Esophagus squamous epithelium (tissue), 5 donors: ENCODE measurements at regions not wholly inside any gene's neighbourhood (a gene's known extent, or its start where the extent isn't known, plus 50 kb on each side); places are given as distances from the start of the nearest gene placed in this dataset.
A peak's percentile ranks its signal among the peaks of the same experiment; 100 is the strongest.
"Not testable (repeated sequence)": the region's sequence is repeated elsewhere in the genome, so short reads cannot be mapped to it uniquely, and the experiment has no call there.

ENCODE experiments used
- DNase-seq: peaks from one replicate; lab custom pipeline; 2025; lab: John Stamatoyannopoulos, UW
- H3K27ac ChIP-seq, 4 donors: fragments of 200-600 bp; sonication (generic); one replicate each; pipeline ENCODE4 v1.5.1; 2016 to 2019; ENCODE audit warnings: mild to moderate bottlenecking in 1 of 4
- H3K27me3 ChIP-seq, 4 donors: fragments of 200-600 bp; sonication (generic); 1 replicate in 3 of 4; 2 replicates in 1 of 4; pipeline versions ENCODE4 v1.5.1 to v1.6.0; 2017 to 2021; ENCODE audit warnings: antibody characterized with exemption in 1 of 4
- H3K36me3 ChIP-seq, 3 donors: fragments of 200-600 bp; sonication (generic); one replicate each; pipeline ENCODE4 v1.5.1; 2016 to 2019
- H3K4me1 ChIP-seq, 3 donors: fragments of 200-600 bp; sonication (generic); one replicate each; pipeline ENCODE4 v1.5.1; 2017 to 2019
- H3K4me3 ChIP-seq, 4 donors: fragments of 200-600 bp; sonication (generic); 1 replicate in 3 of 4; 2 replicates in 1 of 4; pipeline ENCODE4 v1.5.1; 2016 to 2019; ENCODE audit warnings: mild to moderate bottlenecking in 2 of 4, moderate library complexity in 1 of 4
- H3K9me3 ChIP-seq, 3 donors: fragments of 200-600 bp; sonication (generic); one replicate each; pipeline ENCODE4 v1.5.1; 2016 to 2019
- WGBS, 2 donors: methylation state at CpG; one replicate each; pipeline ENCODE4 v1.1.5; 2018; 5-methylcytosine and 5-hydroxymethylcytosine counted together
- intact Hi-C: fragments of 100-400 bp; cut with DNase I; formaldehyde crosslinking; loops from one replicate; pipeline ENCODE4 v1.15.0; 2022
- donor health status: DM: yes; HTN: yes; CAD: no.

- H3K4me1 ChIP-seq: peaks cover 0 to 13% (median 7%) of the 10 kb centered on the region in 3 donors
- H3K9me3 ChIP-seq, DNase-seq, H3K4me3 ChIP-seq, H3K27me3 ChIP-seq, H3K36me3 ChIP-seq, H3K27ac ChIP-seq, intact Hi-C loops: not testable (repeated sequence)
- 37 to 70% methylated on average over 2 to 3 of the region's 7 CpGs for WGBS, 2 donors
These were observed 153.3 kb upstream of the PLGLB2 start for GRCh38 chr2:87594611-87594992.

DNA sequence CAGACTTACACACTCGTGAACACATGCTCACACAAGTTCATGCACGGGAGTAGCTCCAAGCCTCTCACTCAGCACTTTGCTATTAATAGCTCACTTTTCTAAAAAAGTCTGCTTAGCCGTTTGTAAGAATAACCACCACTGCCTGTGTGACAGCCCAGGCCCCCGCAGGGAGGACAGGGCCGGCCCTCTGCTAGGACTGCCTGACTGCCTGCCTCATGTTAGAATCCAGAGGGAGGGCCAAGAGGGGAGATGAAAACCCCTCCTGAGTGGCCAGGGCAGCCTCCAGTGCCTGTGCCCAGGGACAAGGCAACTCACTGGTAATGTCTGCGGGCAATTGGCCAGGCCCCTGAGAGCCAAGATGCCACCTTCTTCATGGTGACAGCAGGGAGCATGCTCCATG is 152.9 kb upstream of the PLGLB2 start:
- no CpG with 5 or more reads among the region's 6 CpGs for WGBS, 2 donors
- H3K27ac ChIP-seq: peak overlapping the region in 1 of 4 donors; percentile 21
- H3K4me1 ChIP-seq: peaks cover 0 to 13% (median 7%) of the 10 kb centered on the region in 3 donors
- DNase-seq, H3K4me3 ChIP-seq, intact Hi-C loops, H3K36me3 ChIP-seq, H3K9me3 ChIP-seq, H3K27me3 ChIP-seq: not testable (repeated sequence)

DNA sequence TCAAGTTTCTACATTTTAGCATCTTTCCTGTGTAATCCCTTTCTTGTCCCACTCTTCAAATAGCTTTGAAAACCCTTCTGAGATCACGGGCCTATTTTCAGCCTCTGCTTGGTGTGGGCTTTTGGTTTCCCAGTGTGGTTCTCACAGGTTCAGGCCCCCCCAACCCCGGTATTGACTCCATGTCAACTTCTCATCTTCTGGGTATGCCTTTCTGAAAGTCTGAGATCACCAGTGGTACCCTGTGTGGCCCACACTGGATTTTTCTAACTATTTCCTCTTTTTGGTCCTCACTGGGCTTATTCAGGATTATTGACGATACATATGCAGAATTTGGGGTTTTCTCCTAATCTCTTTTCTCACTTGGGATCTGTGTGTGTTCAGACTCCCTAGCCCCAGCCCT is 146.9 kb upstream of the PLGLB2 start:
- H3K27me3 ChIP-seq, H3K9me3 ChIP-seq, H3K4me3 ChIP-seq, H3K27ac ChIP-seq, DNase-seq, H3K36me3 ChIP-seq, H3K4me1 ChIP-seq, intact Hi-C loops: not testable (repeated sequence)
- WGBS, 2 donors: 100% methylated on average over 1 of the region's 3 CpGs; no CpG with 5 or more reads in 1 of the 2 donors

DNA sequence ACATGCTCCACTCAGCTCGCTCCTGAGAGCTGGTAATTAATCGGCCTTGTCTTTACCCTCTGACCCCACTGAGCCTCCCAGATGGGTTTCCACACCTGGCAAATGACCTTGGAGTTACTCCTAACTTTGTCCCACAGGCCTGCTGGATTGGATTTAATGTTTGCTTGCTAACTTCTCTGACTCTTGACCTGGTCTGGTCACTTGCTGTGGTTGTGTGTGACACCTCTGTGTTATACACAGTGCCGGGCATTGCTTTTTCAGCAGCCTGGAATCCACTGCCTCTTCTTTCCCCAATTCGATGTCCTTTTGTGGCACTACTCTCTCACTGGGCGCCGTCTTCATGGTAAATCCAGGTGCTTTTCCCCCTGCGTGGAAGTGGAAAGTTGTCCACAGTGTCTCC is 145.8 kb upstream of the PLGLB2 start:
- H3K27me3 ChIP-seq, H3K27ac ChIP-seq, H3K9me3 ChIP-seq, DNase-seq, H3K4me3 ChIP-seq, H3K4me1 ChIP-seq, intact Hi-C loops, H3K36me3 ChIP-seq: not testable (repeated sequence)
- WGBS, 2 donors: no CpG with 5 or more reads among the region's 7 CpGs

- H3K36me3 ChIP-seq, intact Hi-C loops, H3K27me3 ChIP-seq, H3K9me3 ChIP-seq, H3K4me1 ChIP-seq, H3K4me3 ChIP-seq, H3K27ac ChIP-seq, DNase-seq: not testable (repeated sequence)
- no CpG with 5 or more reads among the region's 2 CpGs for WGBS, 2 donors
These were observed 145.2 kb upstream of the PLGLB2 start for GRCh38 chr2:87602728-87603127.

GRCh38 chr2:87603418-87604278 is 144.2 kb upstream of the PLGLB2 start:
- DNase-seq, intact Hi-C loops, H3K36me3 ChIP-seq, H3K4me1 ChIP-seq, H3K4me3 ChIP-seq, H3K9me3 ChIP-seq, H3K27me3 ChIP-seq: not testable (repeated sequence)
- peak overlapping the region in 2 of 4 donors; percentile 28 to 54 for H3K27ac ChIP-seq
- 47% methylated on average over 2 of the region's 10 CpGs; no CpG with 5 or more reads in 1 of the 2 donors for WGBS, 2 donors

- intact Hi-C loops, H3K9me3 ChIP-seq, DNase-seq, H3K36me3 ChIP-seq, H3K27me3 ChIP-seq, H3K4me3 ChIP-seq, H3K4me1 ChIP-seq: not testable (repeated sequence)
- no CpG with 5 or more reads among the region's 6 CpGs for WGBS, 2 donors
- H3K27ac ChIP-seq: peak overlapping the region in 2 of 4 donors; percentile 28 to 54
These were observed 143.5 kb upstream of the PLGLB2 start for GRCh38 chr2:87604279-87604818.

DNA sequence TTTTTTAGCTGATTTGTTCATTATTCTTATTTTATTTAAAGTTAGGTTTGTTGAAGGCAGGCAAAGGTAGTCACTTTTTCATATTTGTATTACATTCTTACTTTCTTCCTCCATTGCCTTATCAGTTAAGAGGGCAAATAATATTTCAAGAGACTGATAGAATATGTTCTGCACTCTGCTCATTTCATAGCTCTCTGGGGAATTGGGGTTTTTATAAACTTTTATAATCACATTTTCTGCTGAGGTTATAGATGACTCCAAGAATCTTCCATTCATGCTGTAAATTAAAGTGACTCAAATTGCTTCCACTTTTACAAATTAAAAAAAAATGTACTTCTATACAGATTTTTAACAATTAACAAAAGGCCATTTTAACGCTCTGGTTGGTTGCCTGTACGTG is 142.9 kb upstream of the PLGLB2 start:
- H3K27ac ChIP-seq, H3K36me3 ChIP-seq, DNase-seq, H3K4me3 ChIP-seq, H3K9me3 ChIP-seq, intact Hi-C loops, H3K27me3 ChIP-seq, H3K4me1 ChIP-seq: not testable (repeated sequence)
- no CpG with 5 or more reads among the region's 2 CpGs for WGBS, 2 donors

- WGBS, 2 donors: 20% methylated on average over 1 of the region's 3 CpGs; no CpG with 5 or more reads in 1 of the 2 donors
- H3K9me3 ChIP-seq, H3K4me1 ChIP-seq, H3K4me3 ChIP-seq, H3K27ac ChIP-seq, DNase-seq, H3K27me3 ChIP-seq, H3K36me3 ChIP-seq, intact Hi-C loops: not testable (repeated sequence)
These were observed 139.3 kb upstream of the PLGLB2 start for GRCh38 chr2:87608377-87609166.

DNA sequence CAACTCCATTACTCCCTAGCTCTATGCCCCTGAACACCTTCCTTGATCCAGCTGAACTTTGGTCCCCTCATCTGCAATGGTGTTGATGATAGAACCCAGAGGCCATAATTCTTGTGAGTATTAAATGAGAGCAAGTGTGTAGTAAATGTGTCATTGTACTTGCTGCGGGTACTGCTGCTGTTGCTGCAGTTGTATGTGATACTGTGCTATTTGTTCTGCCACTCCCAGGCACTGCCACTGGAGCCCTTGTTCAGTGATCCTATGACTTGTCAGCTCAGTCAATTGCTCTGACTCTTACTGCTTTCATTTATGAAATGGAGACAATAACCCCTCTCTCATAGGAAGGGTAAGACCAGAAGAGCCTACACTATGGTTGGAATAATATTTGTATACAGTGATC is 136.9 kb upstream of the PLGLB2 start:
- no CpG with 5 or more reads among the region's 1 CpG for WGBS, 2 donors
- H3K4me3 ChIP-seq, H3K36me3 ChIP-seq, H3K27ac ChIP-seq, H3K9me3 ChIP-seq, DNase-seq, H3K27me3 ChIP-seq, intact Hi-C loops, H3K4me1 ChIP-seq: not testable (repeated sequence)

DNA sequence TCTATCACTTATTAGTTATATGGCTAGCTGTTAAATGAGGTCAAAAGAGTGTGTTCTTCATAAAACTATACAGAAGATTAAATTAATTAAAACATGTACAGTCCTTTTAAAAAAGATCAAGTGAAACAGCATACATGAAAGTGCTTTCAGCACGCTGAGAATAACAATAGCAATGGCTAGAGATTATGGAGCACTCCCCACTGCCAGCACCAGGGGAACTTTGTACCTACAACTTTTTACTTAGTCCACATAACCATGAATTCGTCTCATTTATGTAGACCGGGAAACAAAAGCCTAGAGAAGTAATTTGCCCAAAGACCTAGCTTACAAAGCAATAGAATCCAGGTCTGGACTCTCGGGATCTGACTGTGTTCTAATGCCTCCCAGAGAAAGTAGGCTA is 136.5 kb upstream of the PLGLB2 start:
- H3K36me3 ChIP-seq, H3K4me1 ChIP-seq, H3K27ac ChIP-seq, DNase-seq, H3K4me3 ChIP-seq, intact Hi-C loops, H3K27me3 ChIP-seq, H3K9me3 ChIP-seq: not testable (repeated sequence)
- no CpG with 5 or more reads among the region's 4 CpGs for WGBS, 2 donors

DNA sequence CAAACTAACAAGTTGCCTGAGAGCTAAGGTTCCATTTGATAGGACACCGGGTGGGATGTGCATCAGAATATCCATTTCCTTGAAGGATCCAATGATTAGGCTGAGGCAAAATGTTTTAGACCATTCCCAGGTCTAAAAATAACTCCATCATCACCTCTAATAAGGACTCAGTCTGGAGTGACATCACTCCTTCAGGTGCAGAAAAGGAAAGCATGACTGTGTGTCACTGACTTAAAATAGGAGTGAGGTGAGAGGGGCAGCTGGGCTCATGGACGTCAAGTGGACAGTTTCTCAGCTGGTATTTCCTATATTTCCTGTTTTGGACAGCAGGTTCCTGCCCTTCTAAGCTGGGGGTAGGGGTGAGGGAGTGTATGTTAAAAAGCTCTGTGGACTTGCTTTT is 135.9 kb upstream of the PLGLB2 start:
- H3K4me3 ChIP-seq, H3K27me3 ChIP-seq, DNase-seq, H3K36me3 ChIP-seq, H3K27ac ChIP-seq, H3K4me1 ChIP-seq, H3K9me3 ChIP-seq, intact Hi-C loops: not testable (repeated sequence)
- WGBS, 2 donors: no CpG with 5 or more reads among the region's 2 CpGs
